GM21576 (cell line): ENCODE measurements at regions not wholly inside any gene's neighbourhood (a gene's known extent, or its start where the extent isn't known, plus 50 kb on each side); places are given as distances from the start of the nearest gene placed in this dataset.

Experiments
- ATAC-seq: cut with Tn5 transposase; IDR thresholded peaks from one replicate; pipeline ENCODE4 v1.9.1; 2021; ENCODE audit warnings: mild to moderate bottlenecking, moderate library complexity; ENCODE audit not compliant: unreplicated experiment

DNA sequence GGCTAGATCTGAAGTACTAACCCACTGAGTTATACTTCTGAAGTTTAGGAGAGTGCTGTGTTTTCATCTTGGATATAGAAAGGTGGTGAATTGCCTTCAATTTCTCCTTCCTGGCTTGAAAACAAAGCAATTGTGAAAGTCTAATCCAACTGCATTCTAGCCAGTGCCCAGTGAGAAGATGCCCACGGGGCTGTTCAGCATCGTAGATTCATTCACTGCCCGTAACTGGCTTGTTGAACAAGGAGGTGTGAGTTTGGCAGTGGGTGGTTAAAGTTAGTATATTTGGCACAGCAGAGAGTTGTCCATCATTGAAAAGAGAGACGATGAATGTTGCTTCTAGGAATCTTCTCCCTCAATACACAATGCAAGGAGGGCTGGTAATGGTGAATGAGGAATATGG is 82.3 kb upstream of the RND3 start:
- no peak for ATAC-seq

DNA sequence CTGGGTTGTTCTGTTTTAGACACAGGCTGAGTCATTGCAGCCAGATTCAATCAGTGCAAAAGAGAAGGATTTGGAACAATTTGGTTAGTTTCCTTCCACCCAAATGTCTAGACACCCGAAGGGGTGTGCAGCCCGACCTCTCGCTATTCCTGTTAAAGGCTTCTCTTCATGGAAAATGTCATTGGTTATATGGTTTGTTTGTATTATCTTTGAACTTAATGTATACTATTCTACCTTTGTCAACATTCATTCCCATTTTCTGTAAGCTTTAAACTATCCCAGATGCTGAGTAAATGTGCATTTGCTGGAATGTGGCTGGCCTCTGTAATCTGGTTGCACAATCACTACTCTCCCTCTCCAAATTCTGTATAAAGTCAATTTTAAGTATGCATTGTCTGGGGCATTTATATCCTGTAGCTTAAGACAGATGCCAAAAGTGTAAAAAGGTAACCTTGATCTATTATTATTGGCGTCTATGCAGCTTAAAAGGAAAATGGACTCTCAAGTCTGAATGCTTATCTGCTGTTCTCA is 80.4 kb upstream of the RND3 start:
- ATAC-seq: no peak

DNA sequence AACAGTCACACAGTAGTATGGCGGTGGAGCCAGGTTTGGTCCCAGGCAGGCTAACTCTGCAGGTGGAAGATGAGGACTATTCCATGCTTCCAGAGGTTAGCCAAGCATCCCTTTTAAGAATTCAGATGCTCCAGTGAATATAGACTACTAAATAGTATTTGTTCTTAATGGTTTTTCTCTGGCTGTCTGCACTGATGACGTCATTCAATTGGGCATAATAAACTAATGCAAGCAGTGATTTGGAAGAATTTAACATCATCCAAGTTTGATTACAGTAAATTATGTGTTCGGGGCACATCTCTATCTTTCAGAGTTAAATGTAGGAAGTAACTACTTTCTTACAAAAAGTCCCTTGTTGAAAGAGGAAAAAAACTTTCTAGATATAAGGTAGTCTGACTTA is 78.8 kb upstream of the RND3 start:
- ATAC-seq: no peak

DNA sequence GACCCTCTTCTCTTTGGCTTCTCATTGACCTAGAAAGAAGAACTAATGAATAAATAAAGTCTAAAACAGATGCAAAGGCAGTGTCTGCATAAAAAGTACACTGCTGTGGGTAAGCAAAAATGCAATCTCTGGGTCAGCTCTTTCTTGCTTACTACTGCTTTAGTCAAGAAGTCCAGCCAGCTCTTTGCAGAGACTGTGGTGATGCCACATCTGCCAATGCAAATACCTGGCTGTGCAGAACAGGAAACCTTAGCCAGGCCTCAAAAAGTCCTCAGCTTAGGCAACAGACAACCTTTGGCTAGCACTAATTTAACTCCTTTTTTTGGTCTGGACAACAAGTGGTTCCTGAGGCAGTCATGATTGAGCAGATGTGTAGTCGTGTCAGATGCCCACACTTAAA is 73.6 kb upstream of the RND3 start:
- no peak for ATAC-seq

DNA sequence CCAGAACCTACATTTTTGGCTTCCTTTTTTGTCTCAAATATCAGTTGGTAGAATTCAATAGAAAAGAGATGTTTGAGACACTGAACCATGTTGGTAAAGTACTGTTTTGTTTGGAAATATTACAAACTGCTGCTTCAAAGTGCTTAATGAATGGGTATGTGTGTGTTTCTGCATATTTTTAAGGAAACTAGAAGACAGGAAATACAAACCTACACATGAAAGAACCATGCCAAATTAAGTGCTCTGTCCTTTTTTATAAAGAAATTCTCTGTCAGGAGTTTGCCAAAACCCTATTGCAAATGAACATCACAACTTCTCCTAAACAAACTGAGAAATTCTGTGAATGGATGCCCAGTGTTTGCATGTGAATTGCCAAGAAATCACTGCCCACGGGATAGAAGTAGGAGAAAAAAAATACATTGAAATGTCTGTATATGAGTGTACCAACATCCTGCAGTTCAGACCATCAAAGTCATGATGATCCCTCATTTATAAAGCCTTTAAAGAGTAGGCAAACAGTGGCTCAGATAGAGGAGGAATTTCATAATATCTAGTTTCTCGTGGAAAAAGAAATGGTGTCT is 69.6 kb upstream of the RND3 start:
- no peak for ATAC-seq

DNA sequence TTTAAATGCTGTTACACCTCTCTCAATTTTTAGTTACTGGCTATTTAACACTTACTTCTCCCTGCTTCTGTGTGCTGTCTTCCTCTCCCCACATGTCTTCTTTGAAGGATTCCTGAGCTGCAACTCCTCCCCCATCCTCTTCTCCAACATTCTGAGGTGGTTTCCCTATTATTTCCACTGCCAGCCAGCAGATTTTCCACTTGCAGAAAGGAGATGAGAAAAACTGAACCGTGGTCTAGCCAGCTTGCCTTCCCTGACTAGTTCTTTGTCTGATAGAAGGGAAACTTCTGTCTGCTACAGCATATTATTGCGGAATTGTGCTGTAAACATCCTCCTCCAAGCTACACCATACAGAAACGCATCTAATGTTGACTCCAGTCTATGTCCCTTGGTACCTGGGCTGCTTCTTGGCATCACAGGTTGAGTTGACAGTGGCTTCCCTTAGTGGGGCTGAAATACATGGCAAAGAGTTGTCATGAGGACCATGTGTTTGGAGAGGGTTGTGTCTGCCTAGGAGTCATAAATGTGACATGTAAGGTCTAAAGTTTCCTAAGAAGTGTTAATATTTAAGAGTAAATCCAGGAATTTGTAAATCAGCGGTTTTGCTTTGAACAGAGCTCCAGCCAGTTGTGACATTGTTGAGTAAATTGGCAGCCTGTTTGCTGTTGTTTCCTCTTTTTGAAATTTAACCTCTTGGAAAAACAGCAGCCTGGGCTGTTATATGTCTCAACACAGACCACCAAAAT is 68.3 kb upstream of the RND3 start:
- no peak for ATAC-seq

DNA sequence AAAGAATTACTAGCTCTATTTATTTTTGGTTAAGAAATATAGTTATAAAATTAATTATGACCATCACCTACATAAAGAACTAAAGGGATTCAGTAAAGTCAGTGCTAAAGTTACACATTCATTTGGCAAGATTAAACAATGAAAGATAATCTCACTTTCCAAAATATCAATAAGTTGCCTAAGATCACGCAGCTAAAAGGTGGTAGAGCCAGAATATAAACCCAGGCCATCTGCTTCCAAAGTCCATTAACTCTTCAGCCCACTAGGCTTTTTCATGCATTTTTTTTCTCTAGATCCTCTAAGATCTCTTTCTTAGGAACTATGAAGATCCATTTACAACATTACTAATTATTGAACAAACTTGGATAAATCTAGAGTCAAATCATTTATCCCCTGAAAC is 66.6 kb upstream of the RND3 start:
- no peak for ATAC-seq

DNA sequence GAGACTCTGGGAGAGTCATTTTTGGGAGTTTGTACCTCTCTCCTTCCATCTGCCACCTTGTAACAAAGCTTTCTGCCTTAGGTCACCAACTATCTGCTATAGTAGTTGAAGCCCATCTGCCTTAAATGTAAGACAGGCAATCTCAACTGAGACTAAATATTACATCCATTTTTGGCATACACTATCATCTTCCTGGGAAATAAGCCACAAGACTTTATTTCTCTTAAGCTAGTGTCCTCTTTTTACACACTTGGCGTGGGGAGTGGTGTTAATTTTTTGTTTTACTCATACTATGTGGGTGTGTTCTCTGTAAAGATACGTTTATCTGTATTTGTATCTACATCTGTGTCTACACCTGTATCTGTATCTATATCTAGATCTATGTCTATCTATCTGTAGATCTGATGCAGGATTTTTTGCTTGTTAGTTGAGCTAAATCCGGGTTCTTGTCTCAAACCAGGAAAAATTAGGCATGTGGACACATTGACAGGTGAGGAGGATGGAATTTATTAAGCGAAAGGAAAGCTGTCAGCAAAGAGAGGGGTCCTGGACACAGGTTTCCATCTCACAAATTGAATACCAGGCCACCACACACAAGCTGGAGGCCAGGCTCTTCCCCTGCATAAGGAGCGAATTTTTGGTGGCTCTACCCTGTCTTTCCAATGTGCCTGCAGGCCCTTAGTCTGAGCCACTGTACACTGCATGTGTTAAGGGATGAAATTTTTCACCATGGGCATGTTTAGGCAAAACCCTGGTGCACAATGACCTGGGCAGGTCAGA is 64.8 kb upstream of the RND3 start:
- no peak for ATAC-seq

DNA sequence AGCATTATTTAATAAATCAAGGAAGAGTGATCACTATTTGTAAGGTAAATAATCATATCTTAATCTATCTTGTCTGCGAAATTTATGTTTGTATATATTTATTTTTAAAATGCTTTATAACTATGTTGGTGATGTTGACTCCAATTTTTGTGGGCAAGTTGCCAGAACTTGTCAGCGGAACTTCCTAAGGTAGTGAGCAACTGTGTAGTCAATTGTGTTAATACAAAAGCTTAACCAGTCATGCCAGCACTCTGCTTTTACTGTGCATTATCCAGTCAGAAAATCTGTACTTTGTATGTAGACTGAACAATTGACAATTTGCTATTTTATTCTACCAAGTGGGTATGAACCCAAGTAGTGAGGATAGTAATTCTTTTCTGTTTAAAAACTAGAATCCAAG is 61.9 kb upstream of the RND3 start:
- ATAC-seq: no peak

DNA sequence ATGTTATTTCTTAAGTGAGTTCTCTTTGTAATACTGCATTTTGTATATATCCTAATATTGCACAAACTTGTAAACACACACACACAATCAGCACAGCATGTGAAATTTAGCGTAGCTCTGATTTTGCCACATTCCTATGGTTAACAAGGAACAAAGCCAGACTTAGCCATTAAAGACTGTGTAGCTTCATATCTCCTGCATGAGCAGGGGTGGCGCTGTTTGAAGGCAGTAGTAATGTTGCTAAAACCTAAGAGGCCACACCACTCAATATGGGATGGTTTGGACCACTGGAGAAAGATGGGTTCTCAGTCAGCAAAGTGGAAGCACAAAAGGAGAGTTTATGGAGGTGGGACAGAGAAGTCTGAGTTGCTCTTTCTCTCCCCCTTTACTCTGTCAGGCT is 61.1 kb upstream of the RND3 start:
- ATAC-seq: no peak

DNA sequence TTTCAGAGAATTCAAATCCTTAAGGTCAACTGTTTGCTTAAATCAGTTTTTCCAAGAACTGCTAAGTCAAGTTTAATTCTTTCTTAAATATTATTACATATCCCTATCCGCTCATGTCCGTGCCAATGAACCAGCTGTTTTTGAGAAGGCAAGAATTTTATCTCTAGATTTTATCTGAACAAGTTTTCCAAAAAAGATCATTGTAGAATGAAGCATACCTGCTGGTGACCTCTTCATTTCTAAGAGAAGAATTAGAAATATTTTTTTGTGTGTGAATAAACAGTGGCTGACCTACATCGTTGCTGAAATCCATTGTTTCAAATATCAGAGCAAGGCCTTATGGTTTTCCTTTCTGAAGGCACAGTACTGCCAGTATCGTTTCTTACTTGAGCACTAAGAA is 58.4 kb upstream of the RND3 start:
- no peak for ATAC-seq

DNA sequence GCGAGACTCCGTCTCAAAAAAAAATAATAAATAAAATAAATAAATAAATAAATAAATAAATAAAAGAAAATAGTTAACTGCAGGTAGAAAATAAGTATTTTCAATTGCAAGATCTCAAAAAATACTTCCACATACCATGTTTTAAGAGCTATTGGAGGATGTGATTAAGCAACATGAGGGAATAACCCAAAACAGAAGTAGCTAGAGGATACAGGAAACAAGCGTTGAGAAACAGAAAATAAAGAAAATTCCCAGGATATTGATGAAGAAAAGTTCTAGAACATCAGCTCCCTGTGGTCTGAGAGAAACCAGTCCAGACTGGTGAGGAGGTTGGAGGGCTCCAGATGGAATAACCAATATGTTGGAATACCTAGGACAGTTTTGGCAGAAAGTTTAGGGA is 57.3 kb upstream of the RND3 start:
- no peak for ATAC-seq

DNA sequence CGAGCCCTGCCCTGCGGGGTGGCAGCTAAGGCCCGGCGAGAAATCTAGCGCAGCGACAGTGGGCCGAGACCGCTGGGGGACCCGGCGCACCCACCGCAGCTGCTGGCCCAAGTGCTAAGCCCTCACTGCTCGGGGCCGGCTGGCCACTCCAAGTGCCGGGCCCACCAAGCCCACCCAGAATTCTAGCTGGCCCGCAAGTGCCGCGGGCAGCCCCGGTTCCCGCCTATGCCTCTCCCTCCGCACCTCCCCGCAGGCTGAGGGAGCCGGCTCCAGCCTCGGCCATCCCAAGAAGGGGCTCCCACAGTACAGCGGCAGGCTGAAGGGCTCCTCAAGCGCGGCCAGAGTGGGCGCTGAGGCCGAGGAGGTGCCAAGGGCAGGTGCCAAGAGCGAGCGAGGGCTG is 55.2 kb upstream of the RND3 start:
- no peak for ATAC-seq

DNA sequence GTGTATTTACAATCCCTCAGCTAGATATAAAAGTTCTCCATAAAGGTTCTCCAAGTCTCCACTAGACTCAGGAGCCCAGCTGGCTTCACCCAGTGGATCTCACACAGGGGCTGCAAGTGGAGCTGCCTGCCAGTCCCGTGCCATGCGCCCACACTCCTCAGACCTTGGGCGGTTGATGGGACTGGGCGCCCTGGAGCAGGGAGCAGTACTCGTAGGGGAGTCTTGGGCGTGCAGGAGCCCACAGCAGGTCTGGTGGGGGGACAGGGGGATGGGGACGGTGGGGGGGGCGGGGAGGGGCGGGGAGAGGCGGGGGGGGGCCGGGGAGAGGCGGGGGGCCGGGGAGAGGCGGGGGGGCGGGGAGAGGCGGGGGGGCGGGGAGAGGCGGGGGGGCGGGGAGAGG is 54.7 kb upstream of the RND3 start:
- ATAC-seq: no peak

DNA sequence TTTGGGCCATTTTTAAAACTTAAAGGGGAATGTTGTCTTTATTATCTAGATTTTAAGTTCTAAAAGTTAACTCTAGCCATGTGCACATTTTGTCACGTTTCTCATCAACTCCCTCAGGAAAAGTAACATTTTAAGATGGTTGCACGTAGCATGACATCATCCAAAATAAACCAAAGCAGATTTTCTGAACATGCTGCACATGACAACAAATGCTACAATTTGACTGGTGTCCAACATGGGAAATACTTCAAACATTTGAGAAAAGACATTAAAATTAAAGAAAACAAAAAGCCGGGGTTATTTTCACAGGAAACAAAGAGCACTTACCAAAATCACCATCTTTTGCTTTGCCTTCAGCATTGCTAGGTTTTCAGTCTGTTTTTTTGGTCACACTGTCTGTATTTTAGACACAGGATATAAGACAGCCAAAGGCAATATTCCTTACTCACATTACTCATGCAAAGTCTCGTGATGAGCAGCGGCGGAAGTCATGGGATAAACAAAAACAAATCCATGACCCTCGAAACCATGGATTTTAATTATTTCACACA is 51.3 kb upstream of the RND3 start:
- ATAC-seq: no peak
